ENCODE measurements at regions not wholly inside any gene's neighbourhood (a gene's known extent, or its start where the extent isn't known, plus 50 kb on each side); places are given as distances from the start of the nearest gene placed in this dataset.

GRCh38 chr6:125596020-125596419 is 153.4 kb upstream of the HEY2 start:
- TF ChIP-seq CTCF (conservative IDR thresholded peaks at IDR 0.05; ENCODE audit: low read depth in 2 of 2) (no peak), NANOG (IDR thresholded peaks at IDR 0.05; ENCODE audit: borderline replicate concordance) (no peak), EZH2 (IDR thresholded peaks at IDR 0.05; ENCODE audit: low read depth, unreplicated experiment) (no peak), ZNF331 (CRISPR knock-in tag; IDR thresholded peaks at IDR 0.05; ENCODE audit: low read depth) (no peak), ZNF114 (CRISPR knock-in tag; IDR thresholded peaks at IDR 0.05) (no peak), STAT1 (IDR thresholded peaks at IDR 0.05; ENCODE audit: unreplicated experiment) (no peak), ETS1 (IDR thresholded peaks at IDR 0.05) (no peak), EZH2phosphoT487 (IDR thresholded peaks at IDR 0.05; ENCODE audit: unreplicated experiment) (no peak), ZNF462 (CRISPR knock-in tag; IDR thresholded peaks at IDR 0.05) (no peak), POLR2AphosphoS5 (IDR thresholded peaks at IDR 0.05; ENCODE audit: low read depth) (no peak)
- Mint-ChIP-seq H3K4me3 (no peak overlapping the region), H3K27me3 (ENCODE audit: insufficient read depth, low read depth, poor library complexity) (no peaks in the 10 kb centered on the region), H3K4me1 (peaks cover 6% of the 10 kb centered on the region; the same call in 2 of the 3 replicates), H3K9me3 (no peaks in the 10 kb centered on the region), H3K36me3 (ENCODE audit: low read depth) (no peaks in the 10 kb centered on the region), H3K27ac (no peak overlapping the region)
- no peaks in the 10 kb centered on the region for H3K79me2 ChIP-seq (replicated peaks; ENCODE audit: insufficient read depth)
- H3K4me3 ChIP-seq: no peak overlapping the region
- no peak overlapping the region for H3K27ac ChIP-seq (ENCODE audit: low read depth)
- DNase-seq (ENCODE audit: low spot score): no peak
- no peaks in the 10 kb centered on the region for H3F3A ChIP-seq (replicated peaks; ENCODE audit: low read depth)
- ATAC-seq: no peak
- no peaks in the 10 kb centered on the region; the same call in 1 of the 2 replicates for H3K9me2 ChIP-seq (ENCODE audit: insufficient read depth)
- H3K4me2 ChIP-seq: no peak overlapping the region
- no peaks in the 10 kb centered on the region for H3K4me1 ChIP-seq (ENCODE audit: insufficient read depth)
- no peaks in the 10 kb centered on the region for H3K27me3 ChIP-seq (ENCODE audit: insufficient read depth)
- H4K20me1 ChIP-seq (replicated peaks; ENCODE audit: insufficient read depth): no peaks in the 10 kb centered on the region
- H2AFZ ChIP-seq: no peak overlapping the region
- H3K36me3 ChIP-seq (ENCODE audit: insufficient read depth): no peaks in the 10 kb centered on the region

All from GM23338 (cell line).